Endodermal cell (in vitro differentiated cells): ENCODE measurements at regions not wholly inside any gene's neighbourhood (a gene's known extent, or its start where the extent isn't known, plus 50 kb on each side); places are given as distances from the start of the nearest gene placed in this dataset.

ENCODE experiments used
- DNase-seq: peaks from one replicate; pipeline ENCODE4 v3.0.0-alpha.2; 2017
- H3K27ac ChIP-seq: 2 replicates; pipeline ENCODE4 v1.5.1; 2013; ENCODE audit warnings: mild to moderate bottlenecking, low read depth, low read length, moderate library complexity
- H3K27me3 ChIP-seq: 2 replicates; pipeline ENCODE4 v1.6.1; 2013; ENCODE audit warnings: mild to moderate bottlenecking, low read length, moderate library complexity; ENCODE audit not compliant: insufficient read depth, control insufficient read depth, poor library complexity, severe bottlenecking
- H3K36me3 ChIP-seq: 2 replicates; pipeline ENCODE4 v1.7.0; 2013; ENCODE audit warnings: mild to moderate bottlenecking, low read length, moderate library complexity; ENCODE audit not compliant: control insufficient read depth, insufficient read depth
- H3K4me1 ChIP-seq: one replicate; pipeline ENCODE4 v1.7.0; 2013; ENCODE audit warnings: low read length; ENCODE audit not compliant: control insufficient read depth, insufficient read depth
- H3K4me3 ChIP-seq: 2 replicates; pipeline ENCODE4 v1.5.1; 2013; ENCODE audit warnings: mild to moderate bottlenecking, low read length, moderate library complexity
- H3K9ac ChIP-seq: 2 replicates; pipeline ENCODE4 v1.6.1; 2013; ENCODE audit warnings: mild to moderate bottlenecking, low read length, moderate library complexity; ENCODE audit not compliant: poor library complexity, severe bottlenecking; ENCODE audit errors: extremely low read depth
- H3K9me3 ChIP-seq: 2 replicates; pipeline ENCODE4 v1.6.1; 2013; ENCODE audit warnings: mild to moderate bottlenecking, low read length, moderate library complexity; ENCODE audit not compliant: control insufficient read depth
- H3K27ac Mint-ChIP-seq: 2 replicates; pipeline ENCODE4 v1.8.0; 2020; ENCODE audit warnings: mixed read lengths
- H3K27me3 Mint-ChIP-seq: 2 replicates; pipeline ENCODE4 v1.8.0; 2021; ENCODE audit warnings: mild to moderate bottlenecking, mixed read lengths; ENCODE audit not compliant: insufficient read depth
- H3K36me3 Mint-ChIP-seq: 2 replicates; pipeline ENCODE4 v1.8.0; 2020; ENCODE audit warnings: low read depth, mixed read lengths
- H3K4me1 Mint-ChIP-seq: 2 replicates; pipeline ENCODE4 v1.8.0; 2020; ENCODE audit warnings: mixed read lengths
- H3K4me3 Mint-ChIP-seq: 2 replicates; pipeline ENCODE4 v1.8.0; 2020; ENCODE audit warnings: mild to moderate bottlenecking, moderate library complexity, mixed read lengths
- H3K9me3 Mint-ChIP-seq: 2 replicates; pipeline ENCODE4 v1.8.0; 2020; ENCODE audit warnings: mild to moderate bottlenecking, mixed read lengths
- CTCF ChIP-seq: fragments of 200-600 bp; sonication (generic); conservative IDR thresholded peaks from 2 replicates; pipeline ENCODE4 v1.5.0; 2021; ENCODE audit warnings: antibody characterized with exemption, mild to moderate bottlenecking
- WGBS, 2 experiments: methylation state at CpG; one replicate each; pipeline versions ENCODE4 v1.1.5 to v1.1.7; 2013; ENCODE audit warnings: missing lambda C conversion rate in 2 of 2, mixed read lengths in 1 of 2; ENCODE audit not compliant: insufficient coverage in 1 of 2, insufficient read length in 1 of 2; 5-methylcytosine and 5-hydroxymethylcytosine counted together

DNA sequence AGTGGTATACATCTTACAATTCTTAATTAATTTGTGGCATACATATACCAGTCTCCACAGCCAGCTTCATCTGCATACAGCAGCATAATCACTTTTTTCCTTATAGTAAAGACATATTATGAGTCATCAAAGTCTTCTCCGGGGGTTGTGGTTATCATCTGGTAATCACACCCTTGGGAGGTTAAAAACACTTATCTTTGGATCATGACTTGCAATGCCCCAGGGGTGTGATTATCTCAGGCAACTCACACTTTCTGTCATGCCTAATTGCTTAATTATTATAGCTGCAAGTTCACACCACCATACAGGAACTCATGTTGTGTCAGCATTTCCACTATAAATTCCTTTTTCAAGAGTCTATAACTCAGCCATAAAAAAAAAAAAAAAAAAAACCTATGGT lies 218.4 kb downstream of the ANXA1 start:
- peaks cover 4% of the 10 kb centered on the region for H3K27me3 Mint-ChIP-seq
- Histone ChIP-seq H3K4me1 (no peaks in the 10 kb centered on the region), H3K9me3 (no peaks in the 10 kb centered on the region)

GRCh38 chr9:73371801-73372200 lies 220.1 kb downstream of the ANXA1 start:
- Histone ChIP-seq H3K9ac (no peak overlapping the region), H3K4me1 (no peaks in the 10 kb centered on the region), H3K27ac (no peak overlapping the region), H3K4me3 (no peak overlapping the region), H3K9me3 (no peaks in the 10 kb centered on the region), H3K36me3 (no peaks in the 10 kb centered on the region), H3K27me3 (no peaks in the 10 kb centered on the region)
- WGBS, 2 experiments, result 90 to 100% methylated on average over 1 of the region's 2 CpGs
- H3K9me3 Mint-ChIP-seq, result no peaks in the 10 kb centered on the region
- peaks cover 5% of the 10 kb centered on the region for H3K4me1 Mint-ChIP-seq
- H3K27ac Mint-ChIP-seq, result no peak overlapping the region
- H3K27me3 Mint-ChIP-seq, result peaks cover 4% of the 10 kb centered on the region
- no peak overlapping the region for H3K4me3 Mint-ChIP-seq
- no peak for DNase-seq
- H3K36me3 Mint-ChIP-seq, result no peaks in the 10 kb centered on the region
- TF ChIP-seq CTCF, result no peak

More for the DNA sequence above, 218.4 kb downstream of the ANXA1 start:
- Histone ChIP-seq H3K27me3 (no peaks in the 10 kb centered on the region), H3K4me3 (no peak overlapping the region), H3K9ac (no peak overlapping the region), H3K27ac (no peak overlapping the region), H3K36me3 (no peaks in the 10 kb centered on the region)
- Mint-ChIP-seq H3K27ac (no peak overlapping the region), H3K36me3 (no peaks in the 10 kb centered on the region), H3K4me1 (peaks cover 5% of the 10 kb centered on the region), H3K9me3 (no peaks in the 10 kb centered on the region), H3K4me3 (no peak overlapping the region)
- 50 to 60% methylated on average over 1 of the region's 1 CpG for WGBS, 2 experiments
- no peak for DNase-seq
- no peak for TF ChIP-seq CTCF

GRCh38 chr9:73380411-73380810 lies 228.7 kb downstream of the ANXA1 start:
- H3K4me1 Mint-ChIP-seq, result no peaks in the 10 kb centered on the region
- H3K27ac Mint-ChIP-seq, result no peak overlapping the region
- WGBS, 2 experiments, result 91 to 100% methylated on average over 3 of the region's 3 CpGs
- DNase-seq, result no peak
- H3K4me3 ChIP-seq, result no peak overlapping the region
- no peaks in the 10 kb centered on the region for H3K27me3 ChIP-seq
- no peaks in the 10 kb centered on the region for H3K36me3 Mint-ChIP-seq
- no peaks in the 10 kb centered on the region for H3K4me1 ChIP-seq
- no peaks in the 10 kb centered on the region for H3K9me3 ChIP-seq
- H3K36me3 ChIP-seq, result no peaks in the 10 kb centered on the region
- no peak for TF ChIP-seq CTCF
- H3K9ac ChIP-seq, result no peak overlapping the region
- H3K27me3 Mint-ChIP-seq, result no peaks in the 10 kb centered on the region
- H3K27ac ChIP-seq, result no peak overlapping the region
- H3K9me3 Mint-ChIP-seq, result no peaks in the 10 kb centered on the region
- no peak overlapping the region for H3K4me3 Mint-ChIP-seq
